BE2C (cell line): ENCODE measurements at regions not wholly inside any gene's neighbourhood (a gene's known extent, or its start where the extent isn't known, plus 50 kb on each side); places are given as distances from the start of the nearest gene placed in this dataset.

ENCODE experiments used
- DNase-seq: peaks from one replicate; pipeline ENCODE4 v3.0.0-alpha.2; 2020
- H3K27me3 ChIP-seq: fragments of 250-450 bp; sonication (Bioruptor Pico); 2 replicates; pipeline ENCODE4 v1.5.1; 2020; ENCODE audit warnings: mild to moderate bottlenecking
- H3K36me3 ChIP-seq: fragments of 250-450 bp; sonication (Bioruptor Pico); 2 replicates; pipeline ENCODE4 v1.5.1; 2020; ENCODE audit warnings: mild to moderate bottlenecking
- H3K4me1 ChIP-seq: fragments of 250-450 bp; sonication (Bioruptor Pico); 2 replicates; pipeline ENCODE4 v1.5.1; 2020
- H3K4me3 ChIP-seq: 2 replicates; pipeline ENCODE4 v1.5.1; 2011; ENCODE audit warnings: low read depth, low read length
- H3K9me3 ChIP-seq: fragments of 250-450 bp; sonication (Bioruptor Pico); 2 replicates; pipeline ENCODE4 v1.5.1; 2020
- TF ChIP-seq, protein P1 (sequence below): IDR thresholded peaks from 2 replicates; pipeline ENCODE4 v1.5.1; 2012; ENCODE audit warnings: mild to moderate bottlenecking, low read depth, low read length

DNA sequence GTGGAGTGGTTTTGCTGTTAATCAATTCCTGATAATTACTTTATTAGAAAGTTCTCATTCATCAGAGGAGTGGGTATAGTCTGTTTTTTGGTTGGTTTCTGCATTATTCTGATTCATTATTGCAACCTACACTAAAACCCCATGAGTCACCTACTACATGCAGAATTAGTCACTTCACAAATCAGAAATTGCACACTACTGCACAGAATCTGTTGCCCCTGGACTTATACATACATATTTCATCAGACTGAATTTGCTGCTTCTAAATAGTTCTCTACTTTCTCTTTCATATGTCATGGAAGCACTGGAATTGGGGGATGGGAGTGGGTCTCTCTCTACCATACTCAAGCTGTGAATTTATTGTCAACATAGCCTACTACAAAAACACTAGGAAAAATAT lies 585.1 kb downstream of the DNAH5 start:
- Histone ChIP-seq H3K4me3 (no peak overlapping the region), H3K9me3 (no peaks in the 10 kb centered on the region), H3K4me1 (no peaks in the 10 kb centered on the region), H3K36me3 (no peaks in the 10 kb centered on the region), H3K27me3 (no peaks in the 10 kb centered on the region)
- TF ChIP-seq, protein P1, sequence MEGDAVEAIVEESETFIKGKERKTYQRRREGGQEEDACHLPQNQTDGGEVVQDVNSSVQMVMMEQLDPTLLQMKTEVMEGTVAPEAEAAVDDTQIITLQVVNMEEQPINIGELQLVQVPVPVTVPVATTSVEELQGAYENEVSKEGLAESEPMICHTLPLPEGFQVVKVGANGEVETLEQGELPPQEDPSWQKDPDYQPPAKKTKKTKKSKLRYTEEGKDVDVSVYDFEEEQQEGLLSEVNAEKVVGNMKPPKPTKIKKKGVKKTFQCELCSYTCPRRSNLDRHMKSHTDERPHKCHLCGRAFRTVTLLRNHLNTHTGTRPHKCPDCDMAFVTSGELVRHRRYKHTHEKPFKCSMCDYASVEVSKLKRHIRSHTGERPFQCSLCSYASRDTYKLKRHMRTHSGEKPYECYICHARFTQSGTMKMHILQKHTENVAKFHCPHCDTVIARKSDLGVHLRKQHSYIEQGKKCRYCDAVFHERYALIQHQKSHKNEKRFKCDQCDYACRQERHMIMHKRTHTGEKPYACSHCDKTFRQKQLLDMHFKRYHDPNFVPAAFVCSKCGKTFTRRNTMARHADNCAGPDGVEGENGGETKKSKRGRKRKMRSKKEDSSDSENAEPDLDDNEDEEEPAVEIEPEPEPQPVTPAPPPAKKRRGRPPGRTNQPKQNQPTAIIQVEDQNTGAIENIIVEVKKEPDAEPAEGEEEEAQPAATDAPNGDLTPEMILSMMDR, result no peak
- DNase-seq, result no peak

GRCh38 chr5:13358342-13358741 lies 586.1 kb downstream of the DNAH5 start:
- Histone ChIP-seq H3K27me3 (no peaks in the 10 kb centered on the region), H3K9me3 (no peaks in the 10 kb centered on the region), H3K4me3 (no peak overlapping the region), H3K36me3 (no peaks in the 10 kb centered on the region), H3K4me1 (no peaks in the 10 kb centered on the region)
- TF ChIP-seq, protein P1, result no peak
- DNase-seq, result no peak

GRCh38 chr5:13357929-13358328 lies 586.6 kb downstream of the DNAH5 start:
- Histone ChIP-seq H3K4me1 (no peaks in the 10 kb centered on the region), H3K36me3 (no peaks in the 10 kb centered on the region), H3K27me3 (no peaks in the 10 kb centered on the region), H3K4me3 (no peak overlapping the region), H3K9me3 (no peaks in the 10 kb centered on the region)
- DNase-seq, result no peak
- TF ChIP-seq, protein P1, result no peak

GRCh38 chr5:13356226-13356625 lies 588.3 kb downstream of the DNAH5 start:
- DNase-seq, result no peak
- Histone ChIP-seq H3K27me3 (no peaks in the 10 kb centered on the region), H3K4me1 (no peaks in the 10 kb centered on the region), H3K9me3 (no peaks in the 10 kb centered on the region), H3K4me3 (no peak overlapping the region), H3K36me3 (no peaks in the 10 kb centered on the region)
- TF ChIP-seq, protein P1, result no peak

DNA sequence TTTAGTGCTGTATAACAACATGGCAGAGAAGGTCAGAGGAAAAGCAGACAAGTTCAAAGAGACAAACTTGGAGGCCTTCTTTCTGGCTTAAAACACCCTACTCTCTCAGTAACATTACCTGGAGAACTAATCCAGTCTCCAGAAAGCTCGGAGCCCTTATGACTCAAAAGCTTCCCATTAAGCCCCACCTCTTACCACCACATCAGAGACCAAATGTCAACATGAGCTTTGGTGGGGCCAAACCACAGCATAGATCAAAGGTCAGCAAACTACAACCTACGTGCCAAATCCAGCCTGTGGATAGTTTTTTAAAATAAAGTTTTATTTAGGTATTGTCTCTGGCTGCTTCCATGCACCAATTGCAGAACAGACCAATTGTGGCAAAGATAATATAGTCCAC lies 589.9 kb downstream of the DNAH5 start:
- DNase-seq, result no peak
- no peaks in the 10 kb centered on the region for H3K9me3 ChIP-seq
- no peaks in the 10 kb centered on the region for H3K4me1 ChIP-seq
- no peak overlapping the region for H3K4me3 ChIP-seq
- no peaks in the 10 kb centered on the region for H3K27me3 ChIP-seq
- TF ChIP-seq, protein P1, result no peak
- H3K36me3 ChIP-seq, result no peaks in the 10 kb centered on the region

DNA sequence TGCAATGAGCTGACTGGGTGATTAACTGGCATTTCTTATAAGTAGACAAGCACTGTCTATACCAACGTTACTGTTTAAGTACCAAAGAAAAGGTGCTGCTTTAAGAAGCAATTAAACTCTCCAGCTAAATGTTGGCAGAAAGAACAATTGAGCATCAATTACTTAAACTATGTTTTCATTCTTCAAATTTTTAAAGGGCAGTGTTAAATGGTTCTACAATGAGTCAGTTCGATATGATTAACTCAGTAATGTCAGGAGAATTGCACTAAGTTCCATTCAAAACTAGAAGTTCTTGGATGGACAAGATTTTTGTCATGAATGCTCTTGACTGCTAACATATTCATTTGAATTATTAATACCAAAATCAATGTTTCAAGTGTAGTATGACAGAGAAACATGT lies 593.7 kb downstream of the DNAH5 start:
- Histone ChIP-seq H3K36me3 (no peaks in the 10 kb centered on the region), H3K4me1 (no peaks in the 10 kb centered on the region), H3K27me3 (no peaks in the 10 kb centered on the region), H3K4me3 (no peak overlapping the region), H3K9me3 (no peaks in the 10 kb centered on the region)
- TF ChIP-seq, protein P1, result no peak
- DNase-seq, result no peak
